Transverse colon (tissue), 4 donors: ENCODE measurements at regions not wholly inside any gene's neighbourhood (a gene's known extent, or its start where the extent isn't known, plus 50 kb on each side); places are given as distances from the start of the nearest gene placed in this dataset.

ENCODE experiments used
- DNase-seq: peaks from one replicate; pipeline ENCODE4 v3.0.0-alpha.2; 2019
- H3K27ac ChIP-seq, 4 donors: fragments of 200-600 bp; sonication (generic); 2 replicates each; pipeline ENCODE4 v1.5.1; 2016 to 2018; ENCODE audit warnings: inconsistent platforms in 4 of 4
- H3K27me3 ChIP-seq: fragments of 200-600 bp; sonication (generic); 2 replicates; pipeline ENCODE4 v1.5.1; 2017; ENCODE audit warnings: inconsistent platforms
- H3K36me3 ChIP-seq, 4 donors: fragments of 200-600 bp; sonication (generic); 2 replicates each; pipeline ENCODE4 v1.5.1; 2017 to 2019; ENCODE audit warnings: inconsistent platforms in 4 of 4
- H3K4me1 ChIP-seq, 4 donors: fragments of 200-600 bp; sonication (generic); 2 replicates each; pipeline ENCODE4 v1.5.1; 2017 to 2020; ENCODE audit warnings: inconsistent platforms in 4 of 4
- H3K4me3 ChIP-seq, 4 donors: fragments of 200-600 bp; sonication (generic); 1 replicate in 1 of 4; 2 replicates in 3 of 4; pipeline versions ENCODE4 v1.5.1 to v1.6.1; 2017 to 2019; ENCODE audit warnings: inconsistent platforms in 4 of 4
- H3K9me3 ChIP-seq, 2 donors: fragments of 200-600 bp; sonication (generic); 2 replicates each; pipeline ENCODE4 v1.5.1; 2017 to 2019; ENCODE audit warnings: inconsistent platforms in 2 of 2
- EP300 ChIP-seq: sonication (generic); formaldehyde crosslinking; IDR thresholded peaks from one replicate; pipeline ENCODE4 v1.6.1; 2017; ENCODE audit warnings: antibody characterized with exemption, low read depth
- POLR2A ChIP-seq: fragments of 450-650 bp; IDR thresholded peaks from one replicate; pipeline ENCODE4 v1.6.1; 2016; ENCODE audit warnings: antibody characterized with exemption, mild to moderate bottlenecking, moderate library complexity
- POLR2AphosphoS5 ChIP-seq, 3 donors: sonication (generic); formaldehyde crosslinking; IDR thresholded peaks; one replicate each; pipeline ENCODE4 v1.6.1; 2016; ENCODE audit warnings: antibody characterized with exemption in 3 of 3
- WGBS, 2 donors: methylation state at CpG; one replicate each; pipeline ENCODE4 v1.1.5; 2018; ENCODE audit warnings: low coverage in 1 of 2; 5-methylcytosine and 5-hydroxymethylcytosine counted together
- in situ Hi-C, 4 donors: fragments of 200-750 bp; cut with MboI; loops; one replicate each; pipeline versions ENCODE4 v1.15.0 to v1.15.1; 2017; ENCODE audit warnings: low sequenced_read_pairs in 3 of 4, low pct_ligation_motif_present in 1 of 4, low pct_unique_long_range_greater_than_20kb in 1 of 4
- intact Hi-C: fragments of 100-400 bp; cut with DNase I; formaldehyde crosslinking; loops from one replicate; pipeline ENCODE4 v1.15.1; 2023; ENCODE audit warnings: low total_unique reads
- TF ChIP-seq, protein P1 (sequence below), 5 experiments: fragments of 200-600 bp in 3 of 5; fragments of 450-650 bp in 2 of 5; sonication (generic) in 3 of 5; IDR thresholded peaks; 1 replicate in 2 of 5; 2 replicates in 3 of 5; pipeline ENCODE4 v1.5.1; 2016 to 2017; ENCODE audit warnings: antibody characterized with exemption in 5 of 5, inconsistent platforms in 3 of 5, mild to moderate bottlenecking in 2 of 5, moderate library complexity in 1 of 5

DNA sequence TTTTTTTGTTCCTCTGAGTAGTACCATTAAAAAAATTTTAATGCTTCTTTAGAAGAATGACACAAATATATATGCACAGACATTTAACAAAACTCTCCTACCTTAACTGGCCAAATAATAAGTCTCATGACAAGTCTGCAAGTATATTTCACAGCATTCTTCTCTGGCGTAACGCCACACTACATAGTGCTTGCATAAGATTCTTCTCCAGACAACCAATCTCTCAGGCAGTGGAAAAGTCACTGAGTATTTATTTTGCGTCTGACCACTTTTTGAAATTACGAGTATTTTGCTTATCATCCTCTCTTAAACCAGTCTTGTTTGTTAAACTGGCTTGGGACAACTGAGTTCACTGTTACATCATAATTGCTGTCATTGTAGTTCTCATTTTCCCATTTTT lies 749.2 kb downstream of the ADCYAP1 start:
- Histone ChIP-seq H3K4me1 (no peaks in the 10 kb centered on the region), H3K4me3 (no peak overlapping the region), H3K36me3 (no peaks in the 10 kb centered on the region), H3K27ac (no peak overlapping the region), H3K27me3 (no peaks in the 10 kb centered on the region), H3K9me3 (no peaks in the 10 kb centered on the region)
- WGBS, 2 donors = 78 to 81% methylated on average over 4 of the region's 4 CpGs
- intact Hi-C loops (no loop called here), in situ Hi-C loops (no loop called here)
- no peak for DNase-seq
- TF ChIP-seq, protein P1, sequence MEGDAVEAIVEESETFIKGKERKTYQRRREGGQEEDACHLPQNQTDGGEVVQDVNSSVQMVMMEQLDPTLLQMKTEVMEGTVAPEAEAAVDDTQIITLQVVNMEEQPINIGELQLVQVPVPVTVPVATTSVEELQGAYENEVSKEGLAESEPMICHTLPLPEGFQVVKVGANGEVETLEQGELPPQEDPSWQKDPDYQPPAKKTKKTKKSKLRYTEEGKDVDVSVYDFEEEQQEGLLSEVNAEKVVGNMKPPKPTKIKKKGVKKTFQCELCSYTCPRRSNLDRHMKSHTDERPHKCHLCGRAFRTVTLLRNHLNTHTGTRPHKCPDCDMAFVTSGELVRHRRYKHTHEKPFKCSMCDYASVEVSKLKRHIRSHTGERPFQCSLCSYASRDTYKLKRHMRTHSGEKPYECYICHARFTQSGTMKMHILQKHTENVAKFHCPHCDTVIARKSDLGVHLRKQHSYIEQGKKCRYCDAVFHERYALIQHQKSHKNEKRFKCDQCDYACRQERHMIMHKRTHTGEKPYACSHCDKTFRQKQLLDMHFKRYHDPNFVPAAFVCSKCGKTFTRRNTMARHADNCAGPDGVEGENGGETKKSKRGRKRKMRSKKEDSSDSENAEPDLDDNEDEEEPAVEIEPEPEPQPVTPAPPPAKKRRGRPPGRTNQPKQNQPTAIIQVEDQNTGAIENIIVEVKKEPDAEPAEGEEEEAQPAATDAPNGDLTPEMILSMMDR (IDR thresholded peaks at IDR 0.05) = no peak
- no peak for TF ChIP-seq EP300

DNA sequence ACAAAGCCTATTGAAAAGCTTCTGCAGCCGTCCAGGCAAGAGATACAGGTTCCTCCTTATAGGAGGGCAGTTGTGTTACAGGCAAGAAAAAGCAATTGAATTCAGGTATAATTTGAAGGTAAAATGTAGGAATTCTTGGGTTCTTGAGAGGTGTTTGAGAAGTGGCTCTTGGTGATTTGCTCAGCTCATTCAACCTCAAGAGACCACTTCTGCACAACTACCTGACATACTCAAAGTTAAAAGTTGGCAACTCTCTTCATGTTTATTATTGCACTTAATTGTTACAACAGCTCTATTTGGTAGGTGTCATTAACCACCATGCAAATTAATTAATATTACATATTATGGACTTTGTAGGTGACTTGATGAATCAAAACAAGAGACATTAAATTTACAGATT lies 753.2 kb downstream of the ADCYAP1 start:
- H3K4me3 ChIP-seq = no peak overlapping the region
- intact Hi-C loops (no loop called here), in situ Hi-C loops (no loop called here)
- no peaks in the 10 kb centered on the region for H3K9me3 ChIP-seq
- TF ChIP-seq POLR2AphosphoS5 (IDR thresholded peaks at IDR 0.05) (no peak), EP300 (no peak), POLR2A (no peak)
- TF ChIP-seq, protein P1 (IDR thresholded peaks at IDR 0.05) = no peak
- H3K27ac ChIP-seq = no peak overlapping the region
- no peak for DNase-seq
- H3K36me3 ChIP-seq = no peaks in the 10 kb centered on the region
- H3K27me3 ChIP-seq = no peaks in the 10 kb centered on the region
- WGBS, 2 donors = 80 to 100% methylated on average over 1 of the region's 1 CpG
- H3K4me1 ChIP-seq = no peaks in the 10 kb centered on the region

DNA sequence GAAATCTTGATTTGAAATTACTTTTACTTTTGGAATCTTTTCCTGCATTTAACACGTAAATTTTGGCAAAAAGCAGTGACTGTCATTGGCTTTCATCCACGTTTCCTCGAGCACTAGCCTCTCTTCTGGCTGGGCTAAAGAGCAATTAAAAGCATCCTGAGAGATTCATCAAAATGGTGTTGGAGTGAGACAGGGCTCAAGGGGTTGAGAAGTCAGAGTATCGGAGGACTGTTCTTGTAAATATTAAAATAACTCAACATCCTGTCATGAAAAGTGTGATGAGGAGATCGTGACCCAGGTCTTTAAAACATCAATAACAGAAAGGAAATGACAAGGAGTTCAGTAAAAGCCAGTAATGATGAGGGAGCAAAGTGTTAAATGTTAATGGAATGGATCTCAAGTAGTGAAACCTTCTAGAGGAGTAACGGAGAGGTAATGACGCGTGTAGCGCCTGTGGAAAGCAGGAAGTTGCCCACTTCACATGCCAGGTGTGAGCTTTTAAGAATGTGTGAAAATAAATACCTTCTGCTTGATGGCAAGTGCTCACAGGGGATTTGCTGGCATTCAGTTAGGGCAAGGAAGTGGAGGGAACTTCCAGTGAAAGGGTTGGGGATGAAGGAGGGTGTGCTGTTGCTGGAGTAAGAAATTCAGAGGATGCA lies 754.4 kb downstream of the ADCYAP1 start:
- 47 to 55% methylated on average over 9 of the region's 9 CpGs for WGBS, 2 donors
- intact Hi-C loops = no loop called here
- no peak for DNase-seq
- H3K27ac ChIP-seq = no peak overlapping the region
- no peaks in the 10 kb centered on the region for H3K4me1 ChIP-seq
- TF ChIP-seq, protein P1 (IDR thresholded peaks at IDR 0.05) = no peak
- TF ChIP-seq POLR2A = no peak
- TF ChIP-seq POLR2AphosphoS5 (IDR thresholded peaks at IDR 0.05) = no peak
- TF ChIP-seq EP300 = no peak
- H3K36me3 ChIP-seq = no peaks in the 10 kb centered on the region
- H3K27me3 ChIP-seq = no peaks in the 10 kb centered on the region
- no peaks in the 10 kb centered on the region for H3K9me3 ChIP-seq
- in situ Hi-C loops = no loop called here
- no peak overlapping the region for H3K4me3 ChIP-seq

DNA sequence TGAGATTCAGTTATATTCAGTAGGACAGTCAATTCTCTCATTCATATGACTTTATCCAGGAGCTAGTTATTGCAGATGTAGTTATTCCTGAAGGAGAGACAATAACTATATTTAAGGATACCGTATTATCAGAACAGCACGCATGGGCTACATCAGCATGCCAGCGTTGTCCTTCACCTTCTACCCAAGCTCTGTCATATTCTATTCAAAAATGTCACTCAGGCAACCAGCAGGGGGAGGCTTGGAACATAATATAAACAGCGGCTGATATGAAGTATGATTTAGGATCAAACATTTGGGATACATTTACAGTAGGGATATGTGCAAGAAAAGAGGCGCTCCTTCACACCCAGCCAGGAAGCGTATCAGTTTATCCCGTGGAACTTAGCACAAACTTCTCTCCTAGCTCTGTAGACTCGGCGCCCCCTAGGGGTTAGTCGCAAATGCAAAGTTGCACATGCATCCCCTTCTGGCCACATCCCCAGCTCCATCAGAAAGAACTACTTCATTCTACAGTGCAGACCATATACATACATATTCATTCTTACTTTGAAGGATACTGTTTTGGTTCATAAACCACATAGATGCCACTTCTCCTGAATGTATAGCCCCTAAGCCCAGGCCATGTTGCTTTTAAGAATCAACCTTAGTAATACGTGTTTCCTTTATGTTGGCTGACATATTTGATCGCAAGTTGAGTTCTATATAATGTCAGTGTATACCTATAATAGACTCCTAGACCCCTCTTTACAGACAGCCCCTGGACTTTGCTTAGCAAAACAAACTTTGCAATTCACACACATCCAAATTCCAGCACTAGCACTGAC lies 759.4 kb downstream of the ADCYAP1 start:
- Histone ChIP-seq H3K9me3 (no peaks in the 10 kb centered on the region), H3K4me1 (no peaks in the 10 kb centered on the region), H3K36me3 (no peaks in the 10 kb centered on the region), H3K27me3 (no peaks in the 10 kb centered on the region), H3K4me3 (no peak overlapping the region), H3K27ac (no peak overlapping the region)
- 55 to 56% methylated on average over 9 to 12 of the region's 12 CpGs for WGBS, 2 donors
- peak; percentile 16 for DNase-seq
- TF ChIP-seq, protein P1 (IDR thresholded peaks at IDR 0.05) = peak in 1 of 5 experiments; percentile 29
- no peak for TF ChIP-seq EP300
- intact Hi-C loops (no loop called here), in situ Hi-C loops (no loop called here)
